ENCODE measurements at regions not wholly inside any gene's neighbourhood (a gene's known extent, or its start where the extent isn't known, plus 50 kb on each side); places are given as distances from the start of the nearest gene placed in this dataset.
"Not testable (repeated sequence)": the region's sequence is repeated elsewhere in the genome, so short reads cannot be mapped to it uniquely, and the experiment has no call there.

- DNase-seq: no peak
These were observed 70.6 kb upstream of the SEPTIN5 start for GRCh38 chr22:19643448-19644313.

- DNase-seq: no peak
These were observed 69.7 kb upstream of the SEPTIN5 start for GRCh38 chr22:19644314-19645223.

GRCh38 chr22:19645391-19645790 is 68.9 kb upstream of the SEPTIN5 start:
- DNase-seq: no peak

GRCh38 chr22:19645905-19646304 is 68.4 kb upstream of the SEPTIN5 start:
- DNase-seq: no peak

- no peak for DNase-seq
These were observed 67.9 kb upstream of the SEPTIN5 start for GRCh38 chr22:19646383-19646782.

GRCh38 chr22:19648419-19648929 is 65.8 kb upstream of the SEPTIN5 start:
- no peak for DNase-seq

- no peak for DNase-seq
These were observed 62.0 kb upstream of the SEPTIN5 start for GRCh38 chr22:19652316-19652715.

GRCh38 chr22:19654338-19654987 is 59.8 kb upstream of the SEPTIN5 start:
- DNase-seq: no peak

GRCh38 chr22:19655399-19655798 is 58.9 kb upstream of the SEPTIN5 start:
- no peak for DNase-seq

- DNase-seq: no peak
These were observed 57.6 kb upstream of the SEPTIN5 start for GRCh38 chr22:19656541-19657251.

- no peak for DNase-seq
These were observed 56.8 kb upstream of the SEPTIN5 start for GRCh38 chr22:19657252-19658056.

- DNase-seq: no peak
These were observed 56.0 kb upstream of the SEPTIN5 start for GRCh38 chr22:19658057-19658966.

- no peak for DNase-seq
These were observed 55.1 kb upstream of the SEPTIN5 start for GRCh38 chr22:19658967-19659804.

- DNase-seq: no peak
These were observed 54.4 kb upstream of the SEPTIN5 start for GRCh38 chr22:19659805-19660345.

- DNase-seq: not testable (repeated sequence)
These were observed 53.7 kb upstream of the SEPTIN5 start for GRCh38 chr22:19660583-19660982.

GRCh38 chr22:19661156-19661555 is 53.1 kb upstream of the SEPTIN5 start:
- DNase-seq: no peak

GRCh38 chr22:19662049-19662684 is 52.1 kb upstream of the SEPTIN5 start:
- not testable (repeated sequence) for DNase-seq

GRCh38 chr22:19663286-19663815 is 51.0 kb upstream of the SEPTIN5 start:
- DNase-seq: no peak

Data from stimulated activated CD4-positive, alpha-beta T cell treated with anti-CD3 and anti-CD28 coated beads, Interleukin-2, amount 100 ng/mL, for 48 hours (primary cell).